ENCODE measurements at regions not wholly inside any gene's neighbourhood (a gene's known extent, or its start where the extent isn't known, plus 50 kb on each side); places are given as distances from the start of the nearest gene placed in this dataset.
A peak's percentile ranks its signal among the peaks of the same experiment; 100 is the strongest.

DNA sequence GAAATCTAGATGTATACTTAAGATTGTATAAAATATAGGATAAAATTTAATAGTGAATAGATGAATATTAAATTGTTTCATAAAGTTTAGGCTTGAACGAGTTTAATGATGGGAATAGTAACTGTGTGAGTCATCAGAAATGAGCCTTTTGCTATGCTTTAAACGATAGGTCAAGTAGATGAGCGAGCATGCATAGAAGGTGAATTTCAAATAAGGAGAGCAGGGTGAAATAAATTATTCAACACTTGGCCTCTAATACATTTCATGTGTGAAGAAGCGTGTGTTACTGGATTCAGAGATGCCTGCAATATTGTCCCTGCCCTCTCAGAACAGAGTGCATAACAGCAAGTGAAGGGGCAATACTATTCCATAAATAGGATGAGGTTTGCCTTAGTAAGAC lies 74.4 kb upstream of the EYA4 start:
- DNase-seq, result no peak
- no peak overlapping the region for H3K4me3 ChIP-seq
- no peaks in the 10 kb centered on the region for H3K27me3 ChIP-seq
- H3K36me3 ChIP-seq, result no peaks in the 10 kb centered on the region
- peaks cover 13% of the 10 kb centered on the region for H3K4me1 ChIP-seq
- H3K27ac ChIP-seq, result peak overlapping the region; percentile 39
- no peaks in the 10 kb centered on the region for H3K9me3 ChIP-seq (replicated peaks)

DNA sequence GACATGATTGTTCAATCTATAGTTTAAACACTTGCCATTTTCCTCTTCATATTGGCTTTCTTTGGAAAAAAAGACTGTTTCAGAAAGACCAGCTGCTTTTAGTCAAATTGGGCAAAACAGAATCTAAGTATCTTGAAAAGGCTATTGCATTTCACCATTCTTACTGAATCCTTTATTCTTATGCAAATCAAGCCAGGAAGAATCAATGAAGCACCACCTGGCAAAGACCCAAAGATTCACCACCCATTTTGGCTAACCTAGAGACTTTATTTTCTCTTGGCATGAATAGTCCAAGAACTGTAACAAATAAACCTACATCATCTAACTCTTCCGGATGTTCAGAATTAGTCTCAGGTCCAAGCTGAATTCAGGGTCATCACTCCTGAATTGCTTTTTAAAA lies 71.3 kb upstream of the EYA4 start:
- H3K27me3 ChIP-seq, result no peaks in the 10 kb centered on the region
- no peaks in the 10 kb centered on the region for H3K36me3 ChIP-seq
- no peaks in the 10 kb centered on the region for H3K9me3 ChIP-seq (replicated peaks)
- H3K27ac ChIP-seq, result no peak overlapping the region
- no peak overlapping the region for H3K4me3 ChIP-seq
- peaks cover 13% of the 10 kb centered on the region for H3K4me1 ChIP-seq
- DNase-seq, result no peak

DNA sequence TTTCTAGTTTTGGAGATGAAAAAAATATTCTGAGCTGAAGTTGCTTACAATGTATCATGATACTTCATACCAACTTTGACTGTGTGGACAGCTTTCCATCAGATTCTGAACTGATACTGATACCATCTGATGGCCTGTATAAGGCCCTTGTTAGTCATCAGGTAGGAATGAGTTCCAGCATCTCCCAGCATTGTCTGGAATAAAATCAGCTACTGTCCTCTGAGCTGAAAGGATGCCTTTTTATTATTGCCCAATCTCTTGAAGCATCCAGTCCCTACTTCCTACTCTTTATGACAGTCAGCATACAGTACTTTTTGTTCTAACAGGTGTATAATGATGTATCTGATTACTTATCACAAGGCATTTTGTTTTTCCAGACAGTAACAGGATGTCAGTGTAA lies 70.6 kb upstream of the EYA4 start:
- no peak overlapping the region for H3K4me3 ChIP-seq

DNA sequence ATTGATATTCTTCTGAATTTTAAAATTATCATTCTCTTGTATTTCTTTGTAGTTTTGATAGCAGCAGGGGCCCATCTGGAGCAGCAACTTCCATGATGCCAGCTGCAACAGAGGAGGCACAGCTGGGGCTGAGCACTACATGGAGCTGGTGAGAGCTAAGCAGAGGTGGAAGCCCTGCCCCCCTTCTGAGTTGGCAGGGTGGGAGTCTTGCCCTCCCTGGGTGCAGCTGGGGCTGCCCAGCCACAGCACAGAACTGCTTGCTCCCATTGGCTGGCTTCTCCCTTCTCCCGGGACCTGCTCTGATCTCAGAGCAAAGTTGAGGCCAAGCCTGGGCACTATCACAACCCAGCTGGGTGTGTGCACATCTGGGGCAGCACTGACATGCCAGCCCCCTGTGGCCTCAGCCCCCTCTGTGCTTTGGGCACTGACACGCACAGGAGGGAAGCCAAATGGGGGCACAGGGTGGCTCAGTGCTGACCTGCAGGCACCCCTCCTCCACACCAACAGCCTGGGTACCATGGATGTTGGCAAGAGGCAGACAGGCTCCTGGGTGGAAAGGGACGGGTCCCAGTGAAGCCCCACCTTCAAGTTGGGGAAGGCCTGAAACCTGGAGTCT lies 69.1 kb upstream of the EYA4 start:
- no peak overlapping the region for H3K27ac ChIP-seq
- peaks cover 5% of the 10 kb centered on the region for H3K4me1 ChIP-seq
- H3K9me3 ChIP-seq (replicated peaks), result no peaks in the 10 kb centered on the region
- H3K36me3 ChIP-seq, result no peaks in the 10 kb centered on the region
- no peak for DNase-seq
- H3K4me3 ChIP-seq, result no peak overlapping the region
- no peaks in the 10 kb centered on the region for H3K27me3 ChIP-seq

More for the DNA sequence above, 70.6 kb upstream of the EYA4 start:
- H3K9me3 ChIP-seq (replicated peaks), result no peaks in the 10 kb centered on the region
- H3K36me3 ChIP-seq, result no peaks in the 10 kb centered on the region
- no peak for DNase-seq
- H3K27ac ChIP-seq, result no peak overlapping the region
- peaks cover 13% of the 10 kb centered on the region for H3K4me1 ChIP-seq
- H3K27me3 ChIP-seq, result no peaks in the 10 kb centered on the region

DNA sequence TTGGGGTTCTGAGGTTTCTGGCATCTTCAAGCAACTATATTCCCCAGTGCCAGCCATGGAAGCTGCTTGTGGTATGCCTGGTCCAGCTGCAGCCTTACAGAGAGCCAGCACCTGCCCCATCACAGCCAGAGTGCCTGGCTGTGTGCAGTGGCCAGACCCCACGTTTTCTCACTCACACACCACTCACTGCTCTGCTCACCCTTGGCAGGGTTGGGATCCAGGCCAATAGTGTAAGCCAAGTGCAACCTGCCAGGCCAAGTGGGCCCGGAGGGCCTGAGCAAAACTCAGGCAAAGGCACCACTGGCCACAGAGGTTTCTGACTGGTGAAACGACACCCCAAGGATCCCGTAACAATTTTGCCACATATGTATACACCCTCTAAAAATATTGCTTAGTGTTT lies 67.9 kb upstream of the EYA4 start:
- peaks cover 2% of the 10 kb centered on the region; the same call in 1 of the 2 replicates for H3K9me3 ChIP-seq (replicated peaks)
- no peak overlapping the region for H3K4me3 ChIP-seq
- no peaks in the 10 kb centered on the region for H3K36me3 ChIP-seq
- no peak for DNase-seq
- no peaks in the 10 kb centered on the region for H3K4me1 ChIP-seq
- no peaks in the 10 kb centered on the region for H3K27me3 ChIP-seq
- no peak overlapping the region for H3K27ac ChIP-seq

DNA sequence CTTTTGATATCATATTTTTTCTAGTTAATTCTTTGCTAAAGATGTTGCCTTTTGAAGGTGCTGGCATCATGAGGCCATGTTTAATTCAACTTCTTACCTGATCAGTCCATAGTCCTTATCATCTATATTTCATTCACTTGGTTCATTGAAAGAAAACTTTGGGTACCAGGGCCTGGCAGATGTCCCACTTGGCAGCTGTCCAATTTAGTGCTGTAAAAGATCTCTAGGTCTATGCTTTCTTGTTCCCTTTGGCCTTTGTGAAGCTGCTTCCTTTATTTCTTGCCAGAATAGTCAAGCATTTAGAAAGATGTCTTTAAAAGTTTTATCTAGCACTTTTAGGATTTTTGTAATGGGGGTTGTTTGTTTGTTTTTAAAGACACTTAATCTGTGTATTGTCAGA lies 61.7 kb upstream of the EYA4 start:
- H3K4me3 ChIP-seq, result no peak overlapping the region
- H3K9me3 ChIP-seq (replicated peaks), result peaks cover 9% of the 10 kb centered on the region
- H3K4me1 ChIP-seq, result peaks cover 26% of the 10 kb centered on the region
- no peaks in the 10 kb centered on the region for H3K27me3 ChIP-seq
- H3K27ac ChIP-seq, result no peak overlapping the region
- DNase-seq, result peak; percentile 70 to 87
- H3K36me3 ChIP-seq, result no peaks in the 10 kb centered on the region

DNA sequence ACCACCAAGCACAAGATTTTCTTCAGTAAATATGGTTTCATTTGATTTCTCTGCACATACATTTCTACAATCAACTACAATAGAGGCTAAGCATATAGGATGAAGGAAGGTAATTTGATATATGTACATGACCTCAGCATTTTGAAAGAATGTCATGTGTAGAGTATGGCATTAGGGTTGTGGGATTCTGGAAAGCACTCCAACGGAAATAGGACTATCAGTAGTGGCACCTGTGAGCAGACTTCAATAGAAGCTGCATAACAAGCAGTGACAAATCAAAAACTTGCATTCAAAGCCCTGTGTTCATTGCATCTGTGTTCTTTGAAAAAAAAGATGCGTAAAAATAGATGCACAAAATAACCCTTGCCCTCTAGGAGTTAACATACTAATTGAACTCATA lies 57.5 kb upstream of the EYA4 start:
- H3K9me3 ChIP-seq (replicated peaks), result peaks cover 7% of the 10 kb centered on the region; the same call in 1 of the 2 replicates
- DNase-seq, result peak; percentile 56 to 83
- no peaks in the 10 kb centered on the region for H3K36me3 ChIP-seq
- H3K4me3 ChIP-seq, result no peak overlapping the region
- 0 out of 2 replicates have a peak overlapping the region, but pooled peaks have one; percentile 0 for H3K27ac ChIP-seq
- H3K27me3 ChIP-seq, result no peaks in the 10 kb centered on the region
- peaks cover 43% of the 10 kb centered on the region for H3K4me1 ChIP-seq

DNA sequence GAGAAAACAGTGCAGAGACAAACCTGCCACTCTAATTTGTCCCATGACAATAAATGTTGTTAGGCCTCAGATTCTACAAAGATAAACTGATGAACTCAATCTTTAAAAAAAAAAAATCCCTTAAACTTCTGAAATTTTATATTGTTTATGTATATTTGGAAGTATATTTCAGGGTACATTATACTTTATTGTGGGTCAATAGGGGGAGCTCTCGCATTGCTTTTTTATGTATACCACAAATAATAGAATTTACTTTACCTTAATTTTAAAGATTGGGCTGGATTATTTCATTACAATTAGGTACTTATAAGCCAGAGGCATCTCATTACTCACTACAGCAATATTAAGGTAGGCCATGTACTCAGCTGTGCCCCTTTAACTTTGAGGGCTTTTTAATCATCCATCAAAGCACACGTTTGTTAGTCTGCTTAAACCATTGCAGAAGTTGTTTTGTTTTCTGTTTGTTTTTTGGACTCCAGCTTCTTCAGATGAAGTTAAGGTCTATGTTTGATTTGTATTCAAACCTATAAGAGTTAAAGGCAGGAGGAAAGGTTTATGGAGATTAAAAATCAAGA lies 56.3 kb upstream of the EYA4 start:
- H3K27me3 ChIP-seq, result no peaks in the 10 kb centered on the region
- peaks cover 37% of the 10 kb centered on the region for H3K4me1 ChIP-seq
- no peaks in the 10 kb centered on the region for H3K36me3 ChIP-seq
- peak in 1 of 2 experiments; percentile 65 for DNase-seq
- H3K4me3 ChIP-seq, result no peak overlapping the region
- no peak overlapping the region for H3K27ac ChIP-seq
- H3K9me3 ChIP-seq (replicated peaks), result no peaks in the 10 kb centered on the region

DNA sequence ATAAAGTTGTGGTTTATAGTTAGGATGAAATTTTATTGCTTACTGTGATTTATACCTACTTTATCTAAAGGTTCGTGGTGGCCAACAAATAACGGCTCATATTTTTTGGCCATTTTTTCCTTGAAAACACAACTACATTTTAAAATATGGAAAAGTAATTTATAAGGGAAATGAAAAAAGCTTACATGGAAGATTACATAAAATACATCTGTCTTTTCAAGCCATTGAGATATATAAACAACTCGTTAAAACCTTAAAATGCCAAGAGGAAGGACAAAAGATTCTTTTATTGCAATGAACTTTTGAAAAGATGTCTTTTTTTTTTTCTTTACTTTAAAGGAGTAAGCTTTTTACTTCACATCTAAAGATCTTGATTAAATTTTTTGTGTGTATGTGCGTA lies 55.4 kb upstream of the EYA4 start:
- H3K36me3 ChIP-seq, result no peaks in the 10 kb centered on the region
- peaks cover 35% of the 10 kb centered on the region for H3K4me1 ChIP-seq
- no peak overlapping the region for H3K4me3 ChIP-seq
- H3K27me3 ChIP-seq, result no peaks in the 10 kb centered on the region
- H3K9me3 ChIP-seq (replicated peaks), result no peaks in the 10 kb centered on the region
- no peak overlapping the region for H3K27ac ChIP-seq
- DNase-seq, result no peak

DNA sequence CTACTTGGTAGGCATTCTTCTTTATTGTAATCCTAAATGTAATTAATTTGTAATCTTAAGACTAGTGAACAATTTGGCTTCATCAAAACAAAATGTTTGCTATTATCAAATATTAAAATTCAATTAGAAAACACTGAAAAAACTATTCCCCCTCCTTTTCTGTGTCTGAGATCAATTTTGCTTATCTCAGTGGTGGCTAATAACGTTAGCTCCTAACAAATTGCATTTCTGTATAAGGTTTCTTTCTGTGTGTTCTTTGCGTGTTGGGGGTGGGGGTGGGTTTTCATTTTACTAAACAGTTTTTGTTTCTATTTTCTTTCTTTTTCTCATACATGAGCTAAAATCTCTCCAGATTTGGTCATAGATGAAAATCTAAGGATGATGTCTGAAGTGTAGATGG lies 54.0 kb upstream of the EYA4 start:
- peaks cover 36% of the 10 kb centered on the region for H3K4me1 ChIP-seq
- H3K9me3 ChIP-seq (replicated peaks), result no peaks in the 10 kb centered on the region
- H3K36me3 ChIP-seq, result no peaks in the 10 kb centered on the region
- H3K4me3 ChIP-seq, result no peak overlapping the region
- H3K27me3 ChIP-seq, result no peaks in the 10 kb centered on the region
- no peak overlapping the region for H3K27ac ChIP-seq
- DNase-seq, result no peak

DNA sequence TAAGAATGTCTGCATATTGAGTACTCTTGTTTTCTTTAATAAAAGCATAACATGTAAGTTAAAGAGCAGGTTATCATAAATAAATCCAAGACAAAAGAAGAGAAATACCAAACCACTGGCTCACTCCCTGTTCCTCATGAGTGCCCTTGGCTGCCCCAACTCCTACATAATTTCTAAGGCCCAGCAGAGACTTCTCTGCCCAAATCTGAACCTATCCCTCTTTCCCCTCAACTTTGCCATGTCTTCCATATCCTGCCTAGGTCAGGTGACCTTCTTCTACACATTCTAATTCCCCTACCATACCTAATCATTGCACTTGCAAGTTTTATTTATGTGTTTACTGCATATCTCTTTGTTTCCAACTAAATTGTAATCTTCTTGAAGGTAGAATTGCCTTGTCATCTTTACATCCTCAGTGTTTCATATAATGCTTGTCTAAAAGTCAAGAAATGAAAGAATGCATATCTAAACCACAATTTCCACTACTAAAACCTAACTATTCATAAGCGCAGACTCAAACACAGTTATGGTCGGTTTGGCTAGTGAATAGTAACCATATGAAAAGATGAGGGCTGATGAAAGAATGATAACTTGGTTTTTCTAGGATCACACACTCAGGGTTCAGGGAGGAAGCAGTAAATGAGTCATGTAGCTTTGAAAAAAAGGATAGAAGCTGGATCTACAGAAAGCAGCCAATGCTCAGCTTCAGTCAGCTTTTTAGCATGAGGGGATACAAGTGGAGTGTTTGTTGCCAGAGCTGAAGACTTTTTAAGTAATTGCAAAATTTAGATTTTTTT lies 53.3 kb upstream of the EYA4 start:
- Histone ChIP-seq H3K36me3 (no peaks in the 10 kb centered on the region), H3K4me1 (peaks cover 35% of the 10 kb centered on the region), H3K4me3 (no peak overlapping the region), H3K27me3 (no peaks in the 10 kb centered on the region), H3K27ac (no peak overlapping the region), H3K9me3 (replicated peaks) (no peaks in the 10 kb centered on the region)
- no peak for DNase-seq

DNA sequence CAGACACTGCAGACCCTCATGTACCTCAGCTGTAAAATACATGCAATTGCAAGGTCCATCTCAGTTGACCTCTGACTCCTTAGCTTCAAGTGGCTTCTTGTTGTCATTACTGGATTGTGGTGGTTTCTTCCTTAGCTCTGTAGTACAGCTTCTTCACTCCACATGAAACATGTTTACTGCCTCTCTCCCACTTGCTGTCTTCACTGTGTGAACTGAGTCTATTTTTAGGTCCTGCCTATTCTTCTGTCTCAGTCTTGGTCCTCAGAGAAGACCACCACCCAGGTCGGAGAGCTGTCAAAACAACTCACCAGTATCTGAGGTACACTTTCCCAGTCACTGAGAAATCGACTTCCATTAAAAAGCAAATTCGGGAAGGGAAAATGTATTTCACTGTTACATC lies 50.2 kb upstream of the EYA4 start:
- H3K4me1 ChIP-seq, result peaks cover 6% of the 10 kb centered on the region; the same call in 1 of the 2 replicates
- H3K27ac ChIP-seq, result no peak overlapping the region
- no peak overlapping the region for H3K4me3 ChIP-seq
- H3K27me3 ChIP-seq, result no peaks in the 10 kb centered on the region
- DNase-seq, result no peak
- H3K36me3 ChIP-seq, result no peaks in the 10 kb centered on the region
- H3K9me3 ChIP-seq (replicated peaks), result no peaks in the 10 kb centered on the region; the same call in 1 of the 2 replicates

DNA sequence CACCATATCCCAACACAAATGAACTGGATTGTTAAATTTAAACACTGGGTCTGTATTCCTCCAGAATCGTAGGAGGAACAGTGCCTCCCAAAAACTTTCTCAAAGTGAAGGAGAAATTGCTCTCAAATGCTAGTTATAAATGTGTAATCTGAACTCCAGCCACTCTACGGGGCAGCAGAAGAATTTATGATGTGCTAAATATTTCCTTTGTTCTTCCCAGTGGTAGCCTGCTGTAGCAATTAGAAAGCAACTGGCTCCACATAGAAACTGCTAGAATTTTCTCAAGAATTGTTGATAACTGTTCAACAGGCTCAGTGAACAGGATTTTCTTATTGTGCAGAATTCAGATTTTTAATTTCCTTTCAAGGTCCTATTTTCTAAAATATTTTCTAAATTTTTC lies 49.8 kb upstream of the EYA4 start:
- Histone ChIP-seq H3K27me3 (no peaks in the 10 kb centered on the region), H3K4me3 (no peak overlapping the region), H3K27ac (no peak overlapping the region), H3K36me3 (no peaks in the 10 kb centered on the region), H3K9me3 (replicated peaks) (no peaks in the 10 kb centered on the region; the same call in 1 of the 2 replicates), H3K4me1 (peaks cover 3% of the 10 kb centered on the region; the same call in 1 of the 2 replicates)
- DNase-seq, result no peak

Measured in SJCRH30 (cell line).